ENCODE measurements at regions not wholly inside any gene's neighbourhood (a gene's known extent, or its start where the extent isn't known, plus 50 kb on each side); places are given as distances from the start of the nearest gene placed in this dataset.

DNA sequence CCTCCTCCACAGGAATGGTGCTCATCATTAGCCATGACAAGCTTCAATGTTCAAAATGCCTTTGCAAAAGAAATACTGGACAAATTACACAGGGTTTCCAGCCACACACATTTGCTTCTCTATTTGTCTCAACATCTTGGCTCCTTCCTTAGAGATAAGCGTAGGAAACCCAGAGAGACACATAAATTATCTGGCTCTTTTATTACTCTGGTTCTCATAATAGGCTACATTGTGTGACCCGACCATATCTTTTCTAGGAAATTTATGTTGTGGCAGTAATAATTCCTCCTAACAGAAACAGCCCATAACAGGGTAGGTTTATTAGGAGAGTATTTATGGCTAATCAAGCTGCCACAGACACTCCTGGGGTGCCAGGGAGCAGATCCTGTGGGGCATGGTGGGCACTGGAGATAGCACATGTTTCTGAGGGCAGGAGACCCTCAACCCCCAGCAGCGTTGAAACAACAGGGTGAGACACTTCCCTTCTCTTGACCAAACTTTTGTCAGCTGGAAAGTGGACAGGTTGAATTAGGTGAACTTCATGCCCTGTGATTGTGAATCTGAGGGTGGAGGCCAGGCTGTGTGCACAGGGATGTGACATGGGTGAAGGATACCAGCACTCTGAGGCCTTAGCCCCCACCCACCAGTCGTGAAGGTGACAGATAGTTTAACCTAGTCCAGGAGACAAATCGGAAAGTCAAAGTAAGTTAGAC lies 295.9 kb upstream of the ZNF32 start:
- no peak for DNase-seq

DNA sequence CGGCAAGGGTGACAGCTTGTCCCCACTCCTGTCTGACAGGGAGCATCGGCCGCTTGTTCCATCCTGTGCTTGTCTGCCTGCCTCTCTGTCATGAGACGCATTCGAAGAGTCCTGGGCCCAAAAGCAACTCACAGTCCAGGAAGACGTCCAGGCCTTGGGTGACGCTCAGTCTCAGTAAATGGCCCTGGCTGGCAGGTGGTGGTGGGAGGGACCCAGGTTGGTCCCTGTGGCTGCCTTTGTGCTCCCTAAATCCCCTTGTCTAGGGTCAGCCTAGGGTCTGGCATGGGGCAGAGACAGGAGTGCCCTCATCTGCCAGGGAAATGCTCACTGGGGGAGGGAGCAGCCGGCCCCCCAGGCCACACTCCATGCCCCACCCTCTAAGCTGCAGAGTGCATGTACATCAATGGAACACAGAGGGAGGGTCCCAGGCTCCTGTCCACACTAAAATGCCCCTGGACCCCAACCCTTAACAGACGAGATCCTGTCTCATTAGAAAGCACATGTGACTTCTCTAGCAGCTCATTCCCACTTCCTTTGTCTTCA lies 295.2 kb upstream of the ZNF32 start:
- no peak for DNase-seq

DNA sequence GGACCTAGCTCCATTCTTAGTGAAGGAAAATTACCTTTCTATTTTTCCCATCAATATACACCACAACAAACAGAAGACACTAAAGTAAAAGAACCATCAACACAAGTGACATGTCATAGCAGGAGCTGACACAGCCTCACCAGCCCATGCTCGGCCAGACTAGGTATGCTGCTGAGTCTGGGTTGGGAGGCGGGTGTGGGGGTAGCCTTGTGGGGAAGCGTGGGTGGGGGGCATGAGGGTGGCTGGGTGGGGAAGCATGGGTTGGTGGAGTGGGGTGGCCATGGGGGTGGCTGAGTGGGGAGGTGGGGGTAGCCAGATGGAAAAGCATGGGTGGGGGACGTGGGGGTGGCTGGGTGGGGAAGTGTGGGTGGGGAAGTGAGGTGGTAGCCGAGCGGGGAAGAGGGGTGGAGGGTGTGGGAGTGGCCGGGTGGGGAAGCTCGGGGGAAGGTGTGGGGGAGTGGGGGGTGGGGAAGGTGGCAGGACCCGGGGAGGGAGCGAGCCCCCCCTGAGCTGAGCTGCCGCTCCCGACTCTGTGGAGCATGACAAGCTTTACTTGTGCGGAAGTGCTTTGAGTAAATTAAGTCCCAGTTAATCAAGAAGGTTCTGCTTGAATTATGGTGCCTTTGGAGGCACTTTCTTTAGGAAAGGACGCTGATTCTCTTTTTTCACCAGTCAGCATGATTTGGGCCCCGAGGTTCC lies 294.6 kb upstream of the ZNF32 start:
- DNase-seq = no peak

DNA sequence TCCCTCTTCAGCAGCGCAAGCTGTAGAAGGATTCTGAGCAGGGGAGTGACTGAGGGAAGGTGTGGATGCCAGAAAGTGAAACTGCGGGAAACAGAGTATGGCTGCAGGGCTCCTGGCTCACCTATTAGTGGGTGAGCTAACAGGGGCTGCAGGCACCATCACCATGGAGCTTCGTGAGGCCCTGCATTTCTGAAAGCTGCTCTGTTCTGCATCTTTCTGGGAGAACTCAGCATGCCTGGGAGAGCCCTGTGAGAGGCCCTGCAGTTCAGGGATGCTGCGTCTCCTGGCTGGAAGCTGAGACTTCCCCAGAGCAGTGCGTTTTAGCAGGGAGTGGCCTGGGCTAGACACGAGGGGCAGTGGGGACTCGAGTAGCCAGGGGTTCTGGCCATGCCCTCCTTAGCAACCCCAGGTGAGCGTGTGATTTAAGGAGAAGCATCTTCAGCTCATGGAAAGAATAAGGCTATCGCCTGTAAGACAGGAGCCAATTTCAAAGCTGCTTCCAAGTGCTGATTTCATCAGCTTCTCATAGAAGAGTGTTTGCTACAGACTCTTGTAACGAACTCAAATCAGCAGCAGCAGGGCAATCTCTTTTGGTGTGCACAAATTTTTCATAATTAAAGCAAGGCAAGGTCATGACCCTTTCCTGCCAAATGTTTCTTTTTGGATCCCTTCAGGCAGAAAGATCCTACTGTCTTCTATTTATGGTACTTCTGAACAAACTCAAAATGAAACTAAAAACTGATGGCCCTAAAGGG lies 293.6 kb upstream of the ZNF32 start:
- peak; percentile 23 for DNase-seq

GRCh38 chr10:43940898-43941837 lies 292.5 kb upstream of the ZNF32 start:
- DNase-seq = no peak

DNA sequence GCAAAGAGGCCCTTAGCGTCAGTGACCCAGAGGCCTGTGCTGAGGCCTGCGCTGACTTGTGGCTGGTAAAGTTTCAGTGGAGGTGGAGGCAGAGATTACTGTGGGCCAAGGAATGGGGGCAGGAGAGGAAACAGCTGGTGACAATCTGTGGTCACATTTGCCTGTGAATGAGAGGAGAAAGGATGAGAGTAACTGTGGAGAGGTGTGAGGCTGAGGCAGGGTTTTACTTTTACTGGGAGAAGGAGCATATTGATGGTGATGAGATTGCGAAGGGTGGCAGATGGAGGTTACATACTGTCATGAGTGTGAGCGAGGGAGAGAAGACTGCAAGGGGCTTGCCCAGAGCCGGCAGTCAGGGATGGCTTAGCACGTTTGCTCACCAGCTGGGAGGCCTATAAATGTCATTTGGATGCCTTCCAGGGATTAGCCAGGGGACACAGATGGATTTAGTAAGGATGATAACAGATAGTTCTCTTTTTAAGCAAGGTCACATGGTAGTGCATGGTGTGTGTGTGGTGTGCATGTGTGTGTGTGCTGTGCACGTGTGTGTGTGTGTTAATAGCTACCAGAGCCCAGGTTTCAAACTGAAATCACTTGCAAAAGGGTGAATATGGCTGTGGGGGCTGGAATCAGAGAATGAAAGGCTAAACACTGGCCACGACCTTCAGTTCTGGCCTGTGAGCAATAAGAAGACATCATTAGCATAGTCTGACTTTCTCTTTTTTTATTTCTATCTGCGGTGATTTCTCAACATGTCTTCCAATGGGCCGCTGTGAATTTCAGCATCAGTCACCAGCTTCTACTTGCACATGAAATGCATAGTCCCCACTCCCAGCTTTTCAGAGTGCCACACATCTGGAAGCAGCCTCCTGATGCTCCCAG lies 291.5 kb upstream of the ZNF32 start:
- DNase-seq = peak; percentile 63

DNA sequence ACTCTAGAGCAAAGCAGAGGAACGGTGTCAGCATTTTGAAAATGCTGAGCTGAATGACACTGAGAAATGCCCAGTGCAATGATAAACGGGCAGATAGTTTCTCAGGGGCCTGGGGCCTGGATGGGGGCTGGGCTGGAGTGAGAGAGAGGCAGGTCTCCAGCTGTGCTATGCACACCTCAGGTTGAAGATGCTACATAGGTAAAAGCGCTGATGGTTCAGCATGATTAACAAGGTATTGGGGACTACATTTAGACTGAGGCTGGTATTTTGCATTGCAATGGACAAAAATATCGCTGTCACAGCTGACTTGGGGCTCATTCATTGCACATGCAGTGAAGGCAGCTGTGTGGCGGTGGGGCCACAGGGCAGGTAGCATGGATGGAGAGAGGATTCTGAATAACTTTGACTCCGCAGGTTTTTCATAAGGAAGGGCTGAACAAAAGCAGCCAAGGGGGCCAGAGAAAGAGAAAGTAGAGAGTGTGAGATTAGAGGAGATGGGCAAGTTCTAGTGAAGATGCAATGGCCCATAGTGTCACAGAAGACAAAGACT lies 290.8 kb upstream of the ZNF32 start:
- no peak for DNase-seq

DNA sequence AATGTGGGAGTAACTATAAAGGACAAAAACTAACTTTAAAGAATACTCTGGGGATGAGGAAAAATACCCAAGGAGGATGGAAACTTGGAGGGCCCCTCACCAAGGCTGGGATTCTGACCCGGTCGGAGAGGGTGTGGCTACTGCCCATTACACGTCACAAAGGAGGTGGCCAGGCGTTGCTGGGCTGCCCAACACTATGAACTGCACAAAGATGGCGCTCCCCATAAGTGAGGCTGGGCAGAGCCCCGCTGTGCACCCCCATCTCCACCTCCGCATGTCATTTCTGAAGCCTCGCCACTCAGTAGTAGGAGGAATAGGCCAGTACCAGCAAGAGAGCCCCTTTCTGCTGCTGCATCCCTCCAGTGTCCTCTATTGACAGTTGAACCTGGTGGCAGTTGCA lies 290.1 kb upstream of the ZNF32 start:
- no peak for DNase-seq

DNA sequence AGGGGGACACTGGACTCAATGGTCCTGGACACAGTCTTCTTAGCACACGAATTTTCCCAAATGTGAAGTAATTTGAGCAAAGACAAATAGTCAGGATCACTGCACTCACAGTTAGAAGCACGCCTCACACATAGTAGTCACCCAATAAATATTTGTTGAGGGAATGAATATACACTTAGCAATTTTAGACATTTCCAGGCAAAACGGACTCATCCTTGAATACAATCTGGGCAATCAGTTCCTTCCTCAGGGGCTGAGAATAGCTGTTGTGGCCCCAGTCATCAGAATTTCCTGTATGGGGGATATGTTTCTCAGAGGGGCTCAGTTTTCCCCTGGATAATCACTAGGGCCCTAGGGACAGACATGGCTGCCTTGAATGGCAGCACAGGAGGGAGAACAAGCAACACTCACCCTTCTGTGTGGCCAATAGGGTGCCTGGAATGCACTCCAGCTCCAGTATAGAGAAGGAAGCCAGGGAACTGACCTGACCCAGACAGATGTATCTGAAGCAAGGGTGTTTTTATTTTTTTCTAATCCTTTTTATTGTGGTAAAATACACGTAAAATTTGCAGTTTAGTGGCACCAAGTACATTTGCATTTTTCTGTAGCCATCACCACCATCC lies 282.7 kb upstream of the ZNF32 start:
- DNase-seq = peak; percentile 97

DNA sequence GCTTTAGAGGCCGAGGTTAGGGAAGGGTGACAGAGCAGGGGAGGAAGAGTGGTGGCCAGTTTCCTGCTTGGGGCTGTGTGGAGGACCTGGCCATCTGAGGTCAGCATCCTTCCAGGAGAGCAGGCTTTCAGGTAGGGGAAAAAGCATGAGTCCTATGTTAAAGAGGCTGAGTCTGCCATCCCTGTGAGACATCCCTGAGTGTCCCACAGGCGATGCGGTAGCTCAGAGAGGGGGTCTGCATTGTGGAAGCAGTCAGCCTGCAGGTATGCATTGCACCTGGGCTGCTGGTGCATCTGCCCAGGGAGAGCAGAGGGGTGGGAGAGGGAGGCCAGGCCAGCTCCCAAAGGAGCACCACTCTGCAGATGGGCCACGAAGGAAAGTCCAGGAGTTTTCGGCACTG lies 282.1 kb upstream of the ZNF32 start:
- DNase-seq = no peak

- DNase-seq = no peak
These were observed 281.6 kb upstream of the ZNF32 start for GRCh38 chr10:43930243-43930642.

DNA sequence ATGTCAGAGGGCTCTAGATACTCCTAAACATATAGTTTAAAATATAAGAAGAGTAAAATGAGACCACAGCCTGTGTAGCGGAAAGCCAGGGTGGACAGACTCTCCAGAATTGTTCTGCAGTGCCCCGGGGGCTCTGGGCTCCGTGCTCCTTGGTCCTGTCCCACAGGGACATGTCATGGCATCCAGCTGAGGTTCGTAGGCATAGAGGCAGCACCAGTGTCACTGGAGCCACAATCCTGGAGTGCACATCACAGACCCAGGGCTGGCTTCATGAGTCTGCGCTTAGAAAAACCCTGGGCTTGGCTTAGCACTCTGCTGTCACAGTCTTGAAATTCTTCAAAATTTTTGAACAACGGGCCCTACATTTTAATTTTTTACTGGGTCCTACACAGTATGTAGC lies 280.4 kb upstream of the ZNF32 start:
- DNase-seq = no peak

GRCh38 chr10:43928425-43928968 lies 279.8 kb upstream of the ZNF32 start:
- no peak for DNase-seq

DNA sequence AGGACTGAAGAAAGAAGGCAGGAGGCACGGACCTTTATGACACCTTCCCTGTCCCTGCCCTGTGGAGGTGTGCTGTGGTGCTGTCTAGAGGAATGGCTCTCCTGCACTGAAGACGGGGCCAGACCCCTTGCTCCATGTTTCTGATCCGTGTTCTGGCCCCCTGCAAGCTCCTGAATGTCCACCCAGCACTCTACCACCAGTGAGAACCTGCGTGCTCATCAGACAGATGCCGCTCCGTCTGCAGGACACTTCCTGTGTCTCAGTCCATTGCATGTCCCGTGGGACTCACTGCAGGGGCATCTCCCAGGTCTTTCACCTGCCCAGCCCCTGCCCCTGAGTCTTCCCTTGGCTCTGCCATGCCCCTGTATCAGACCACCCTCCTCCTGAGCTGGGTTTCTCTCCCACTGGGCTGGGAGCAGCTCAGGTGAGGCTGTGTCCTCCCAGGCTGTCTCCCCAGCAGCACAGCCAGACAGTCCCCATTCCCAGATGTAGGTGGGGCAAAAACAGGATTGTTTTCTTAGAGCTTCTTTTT lies 278.3 kb upstream of the ZNF32 start:
- DNase-seq = no peak

- DNase-seq = no peak
These were observed 277.7 kb upstream of the ZNF32 start for GRCh38 chr10:43926371-43926770.

DNA sequence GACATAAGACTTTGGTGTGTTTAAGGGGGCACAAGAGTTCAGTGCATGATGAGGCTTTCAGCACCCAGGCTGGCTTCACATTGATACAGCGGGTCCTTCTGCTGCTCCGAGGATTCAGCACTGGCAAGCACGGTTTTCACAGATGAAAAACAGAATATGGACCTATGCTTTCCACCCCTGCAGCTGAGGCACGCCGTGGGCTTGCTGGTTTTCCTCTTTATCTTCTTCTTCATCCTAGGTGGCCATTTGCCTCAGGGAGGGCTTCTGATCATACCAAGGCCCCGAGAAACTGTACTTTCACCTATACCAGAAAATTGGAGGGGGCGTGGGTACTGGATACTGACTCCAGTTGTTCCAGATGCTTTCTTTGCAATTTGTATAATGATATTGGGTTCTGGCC lies 277.1 kb upstream of the ZNF32 start:
- DNase-seq = no peak

DNA sequence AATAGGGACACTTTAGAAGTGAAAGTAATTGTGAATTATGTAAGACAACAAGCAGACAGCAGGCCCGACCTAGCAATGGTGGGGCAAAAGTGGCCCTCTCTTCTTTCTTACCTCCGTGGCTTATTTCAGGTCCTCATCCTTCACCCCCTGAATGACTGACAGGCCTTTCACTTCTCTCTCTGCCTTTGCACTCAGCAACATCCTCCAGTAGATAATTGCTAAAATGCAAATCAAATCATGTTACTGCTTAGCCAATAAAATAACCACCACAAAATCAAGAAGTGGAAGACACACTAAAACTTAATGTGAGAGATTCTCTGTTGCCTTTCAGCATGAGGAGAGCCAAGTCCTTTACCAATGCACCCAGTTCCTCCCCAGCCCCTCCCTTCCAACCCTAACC lies 274.6 kb upstream of the ZNF32 start:
- no peak for DNase-seq

GRCh38 chr10:43922335-43923280 lies 273.9 kb upstream of the ZNF32 start:
- no peak for DNase-seq

- DNase-seq = no peak
These were observed 273.2 kb upstream of the ZNF32 start for GRCh38 chr10:43921881-43922280.
